Activated CD4-positive, alpha-beta memory T cell treated with anti-CD3 and anti-CD28 coated beads, Interleukin-2, amount 10 ng/mL, durations not matched to agents 7 days and 5 days (primary cell): ENCODE measurements at regions not wholly inside any gene's neighbourhood (a gene's known extent, or its start where the extent isn't known, plus 50 kb on each side); places are given as distances from the start of the nearest gene placed in this dataset.
"Not testable (repeated sequence)": the region's sequence is repeated elsewhere in the genome, so short reads cannot be mapped to it uniquely, and the experiment has no call there.

Experiments
- CTCF ChIA-PET: fragments of 350-600 bp; sonication (Branson Sonifier 250); formaldehyde crosslinking; loops from one replicate; lab custom pipeline; 2021; ENCODE audit warnings: antibody characterized with exemption, inconsistent platforms; lab: Charles Lee
- POLR2A ChIA-PET: fragments of 350-600 bp; sonication (Branson Sonifier 250); formaldehyde crosslinking; loops from one replicate; lab custom pipeline; 2021; ENCODE audit warnings: antibody characterized with exemption; lab: Charles Lee
- DNase-seq: peaks from one replicate; pipeline ENCODE4 v3.0.0-alpha.2; 2020
- H3K27ac Mint-ChIP-seq: one replicate; pipeline ENCODE4 v1.8.0; 2021; ENCODE audit warnings: mild to moderate bottlenecking, mixed read lengths
- H3K27me3 Mint-ChIP-seq: one replicate; pipeline ENCODE4 v1.8.0; 2021; ENCODE audit warnings: mixed read lengths
- H3K36me3 Mint-ChIP-seq: one replicate; pipeline ENCODE4 v1.8.0; 2021; ENCODE audit warnings: low read depth, mixed read lengths
- H3K4me1 Mint-ChIP-seq: one replicate; pipeline ENCODE4 v1.8.0; 2021; ENCODE audit warnings: mixed read lengths
- H3K4me3 Mint-ChIP-seq: one replicate; pipeline ENCODE4 v1.8.0; 2021; ENCODE audit warnings: mild to moderate bottlenecking, mixed read lengths
- H3K9me3 Mint-ChIP-seq: one replicate; pipeline ENCODE4 v1.8.0; 2021; ENCODE audit warnings: mixed read lengths

GRCh38 chr4:125262502-125262901 is 52.3 kb upstream of the FAT4 start:
- no peak for DNase-seq
- H3K4me1 Mint-ChIP-seq = no peaks in the 10 kb centered on the region
- CTCF ChIA-PET = no interaction called here

GRCh38 chr4:125262079-125262478 is 52.7 kb upstream of the FAT4 start:
- H3K4me3 Mint-ChIP-seq = no peak overlapping the region

More at GRCh38 chr4:125262502-125262901, 52.3 kb upstream of the FAT4 start:
- no peaks in the 10 kb centered on the region for H3K36me3 Mint-ChIP-seq
- no peaks in the 10 kb centered on the region for H3K27me3 Mint-ChIP-seq
- no peak overlapping the region for H3K27ac Mint-ChIP-seq
- no peak overlapping the region for H3K4me3 Mint-ChIP-seq
- POLR2A ChIA-PET = no interaction called here
- H3K9me3 Mint-ChIP-seq = no peaks in the 10 kb centered on the region

GRCh38 chr4:125254106-125254505 is 60.6 kb upstream of the FAT4 start:
- Mint-ChIP-seq H3K9me3 (no peaks in the 10 kb centered on the region), H3K27ac (no peak overlapping the region), H3K4me1 (no peaks in the 10 kb centered on the region), H3K36me3 (no peaks in the 10 kb centered on the region), H3K4me3 (no peak overlapping the region), H3K27me3 (no peaks in the 10 kb centered on the region)
- no peak for DNase-seq
- ChIA-PET CTCF (interaction anchor here (1.6 kb wide), 1 partner anchor 30 kb away, joined by 4 read pairs; no protein-coding TSS in a partner anchor), POLR2A (no interaction called here)

More at GRCh38 chr4:125262079-125262478, 52.7 kb upstream of the FAT4 start:
- H3K4me1 Mint-ChIP-seq = no peaks in the 10 kb centered on the region
- H3K9me3 Mint-ChIP-seq = no peaks in the 10 kb centered on the region
- no peaks in the 10 kb centered on the region for H3K36me3 Mint-ChIP-seq
- no peak overlapping the region for H3K27ac Mint-ChIP-seq
- no peaks in the 10 kb centered on the region for H3K27me3 Mint-ChIP-seq
- POLR2A ChIA-PET = no interaction called here
- CTCF ChIA-PET = no interaction called here
- DNase-seq = no peak

DNA sequence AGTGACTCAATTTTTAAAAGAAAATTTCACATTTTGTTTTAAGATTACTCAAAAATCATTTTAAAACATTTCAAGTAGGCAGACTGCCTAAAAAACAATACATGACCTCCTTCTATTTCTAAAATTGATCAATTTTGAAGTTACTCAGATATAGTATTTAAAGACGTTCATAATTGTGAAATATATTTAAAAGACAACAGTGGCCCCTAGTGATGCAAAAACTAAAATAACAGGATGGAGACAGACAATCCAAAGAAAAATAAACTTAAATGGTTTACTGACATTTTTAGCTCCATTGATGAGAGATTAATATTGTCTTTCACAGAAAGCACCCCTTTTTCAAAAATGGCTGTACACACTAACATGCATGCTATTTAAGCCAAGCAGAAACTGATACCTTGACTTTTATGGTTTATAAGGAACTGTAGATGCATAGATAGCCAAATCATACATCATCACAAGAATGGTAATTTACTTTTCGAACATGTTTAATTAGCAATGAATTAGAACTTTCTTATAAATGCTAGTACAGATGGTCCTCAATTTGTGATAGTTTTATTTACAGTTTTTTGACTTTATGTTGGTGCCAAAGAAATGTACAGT is 69.8 kb upstream of the FAT4 start:
- Mint-ChIP-seq H3K4me3 (no peak overlapping the region), H3K9me3 (no peaks in the 10 kb centered on the region), H3K27me3 (no peaks in the 10 kb centered on the region), H3K4me1 (no peaks in the 10 kb centered on the region), H3K36me3 (no peaks in the 10 kb centered on the region), H3K27ac (no peak overlapping the region)
- no peak for DNase-seq
- CTCF ChIA-PET = no interaction called here
- POLR2A ChIA-PET = no interaction called here

- ChIA-PET POLR2A (no interaction called here), CTCF (no interaction called here)
- no peak for DNase-seq
- Mint-ChIP-seq H3K36me3 (no peaks in the 10 kb centered on the region), H3K27ac (no peak overlapping the region), H3K4me3 (no peak overlapping the region), H3K9me3 (no peaks in the 10 kb centered on the region), H3K4me1 (no peaks in the 10 kb centered on the region), H3K27me3 (no peaks in the 10 kb centered on the region)
Measured at GRCh38 chr4:125243789-125244397, 70.9 kb upstream of the FAT4 start.

DNA sequence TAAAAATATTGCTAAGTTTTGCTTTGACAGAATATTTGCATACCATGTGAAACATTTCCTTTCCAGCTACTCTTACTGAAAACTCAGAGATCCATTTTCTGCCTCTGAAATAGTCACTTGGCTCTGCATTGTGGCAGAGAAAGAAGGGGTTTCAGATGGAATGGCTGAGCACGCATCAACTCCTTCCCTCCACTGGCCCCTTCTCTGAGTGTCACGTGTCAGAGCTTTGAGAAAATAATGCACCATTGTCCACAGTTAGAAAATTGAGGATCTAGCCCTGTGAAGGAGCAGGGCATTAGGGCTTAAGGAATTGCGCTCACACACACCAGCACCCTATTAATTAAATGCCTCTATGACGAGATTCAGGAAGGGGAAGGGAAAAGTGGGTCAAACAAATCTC is 78.8 kb upstream of the FAT4 start:
- H3K27me3 Mint-ChIP-seq = no peaks in the 10 kb centered on the region

DNA sequence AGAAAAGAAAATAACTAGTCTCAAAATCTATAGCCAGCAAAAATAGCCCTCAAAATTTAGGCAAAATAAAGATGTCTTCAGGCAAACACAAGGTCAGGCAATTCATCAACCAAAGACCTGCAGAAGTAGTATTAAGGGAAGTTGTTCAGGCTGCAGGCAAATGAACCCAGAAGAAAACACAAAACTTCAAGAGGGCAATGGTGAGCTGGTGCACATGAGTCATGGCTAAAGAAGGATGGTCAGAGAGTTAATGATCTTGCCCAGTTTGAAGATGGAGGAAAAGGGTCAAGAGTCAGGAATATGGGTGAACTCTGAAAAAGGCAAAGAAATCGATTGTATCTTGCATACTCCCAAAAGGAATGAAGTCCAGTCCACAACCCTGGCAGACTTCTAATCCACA is 83.1 kb upstream of the FAT4 start:
- Mint-ChIP-seq H3K36me3 (no peaks in the 10 kb centered on the region), H3K9me3 (peaks cover 4% of the 10 kb centered on the region), H3K27me3 (no peaks in the 10 kb centered on the region), H3K4me1 (no peaks in the 10 kb centered on the region), H3K27ac (no peak overlapping the region), H3K4me3 (no peak overlapping the region)
- ChIA-PET CTCF (no interaction called here), POLR2A (no interaction called here)
- DNase-seq = no peak

More for the DNA sequence above, 78.8 kb upstream of the FAT4 start:
- Mint-ChIP-seq H3K4me3 (no peak overlapping the region), H3K9me3 (no peaks in the 10 kb centered on the region), H3K36me3 (no peaks in the 10 kb centered on the region), H3K4me1 (no peaks in the 10 kb centered on the region), H3K27ac (no peak overlapping the region)
- DNase-seq = no peak
- CTCF ChIA-PET = no interaction called here
- POLR2A ChIA-PET = no interaction called here

DNA sequence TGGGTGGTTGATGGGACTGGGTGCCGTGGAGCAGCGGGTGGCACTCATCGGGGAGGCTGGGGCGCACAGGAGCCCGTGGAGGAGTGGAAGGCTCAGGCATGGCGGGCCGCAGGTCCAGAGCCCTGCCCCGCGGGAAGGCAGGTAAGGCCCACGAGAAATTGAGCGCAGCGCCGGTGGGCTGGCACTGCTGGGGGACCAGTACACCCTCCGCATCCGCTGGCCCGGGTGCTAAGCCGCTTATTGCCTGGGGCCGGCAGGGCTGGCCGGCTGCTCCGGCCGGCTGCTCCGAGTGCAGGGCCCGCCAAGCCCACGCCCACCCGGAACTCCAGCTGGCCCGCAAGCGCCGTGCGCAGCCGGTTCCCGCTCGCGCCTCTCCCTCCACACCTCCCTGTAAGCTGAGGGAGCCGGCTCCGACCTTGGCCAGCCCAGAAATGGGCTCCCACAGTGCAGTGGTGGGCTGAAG is 85.1 kb upstream of the FAT4 start:
- Mint-ChIP-seq H3K4me3 (no peak overlapping the region), H3K27me3 (no peaks in the 10 kb centered on the region), H3K27ac (no peak overlapping the region), H3K4me1 (no peaks in the 10 kb centered on the region), H3K36me3 (no peaks in the 10 kb centered on the region), H3K9me3 (peaks cover 4% of the 10 kb centered on the region)
- POLR2A ChIA-PET = no interaction called here
- CTCF ChIA-PET = no interaction called here
- DNase-seq = no peak

DNA sequence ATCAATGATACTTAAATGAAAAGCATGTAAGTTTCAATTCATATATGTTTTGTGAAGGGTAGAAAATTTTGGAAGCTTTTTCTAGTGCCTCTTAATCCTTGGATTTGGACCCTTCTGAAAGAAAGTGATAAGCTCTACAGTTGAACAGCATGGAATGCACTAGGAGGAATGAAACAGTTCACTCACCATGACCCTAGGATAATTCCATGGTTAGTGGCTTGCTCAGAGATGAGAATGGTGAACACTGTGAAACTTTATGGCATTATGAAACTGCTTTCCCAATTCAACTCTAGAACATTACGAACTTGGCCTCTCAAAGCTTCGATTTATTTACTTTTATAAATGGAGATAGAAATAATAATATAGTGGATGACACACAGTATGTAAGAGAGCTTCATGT is 88.9 kb upstream of the FAT4 start:
- H3K27me3 Mint-ChIP-seq = no peaks in the 10 kb centered on the region

DNA sequence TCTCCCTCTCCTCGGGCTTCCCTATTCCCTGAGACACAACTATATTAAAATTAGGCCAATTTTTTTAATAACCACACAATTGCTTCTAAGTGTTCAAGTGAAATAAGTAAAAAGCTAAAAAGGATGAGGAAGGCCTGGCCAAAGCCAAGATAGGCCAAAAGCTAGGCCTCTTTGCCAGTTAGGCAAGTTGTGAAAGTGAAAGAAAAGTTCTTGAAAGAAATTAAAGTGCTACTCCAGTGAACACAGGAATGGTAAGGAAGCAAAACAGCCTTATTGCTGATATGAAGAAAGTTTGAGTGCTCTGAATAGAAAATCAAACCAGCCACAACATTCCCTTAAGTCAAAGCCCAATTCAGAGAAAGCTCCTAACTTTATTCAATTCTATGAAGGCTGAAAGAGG is 114.2 kb upstream of the FAT4 start:
- ChIA-PET CTCF (no interaction called here), POLR2A (no interaction called here)
- DNase-seq = no peak
- Mint-ChIP-seq H3K27ac (no peak overlapping the region), H3K36me3 (no peaks in the 10 kb centered on the region), H3K9me3 (peaks cover 2% of the 10 kb centered on the region), H3K27me3 (no peaks in the 10 kb centered on the region), H3K4me1 (no peaks in the 10 kb centered on the region), H3K4me3 (no peak overlapping the region)

More for the DNA sequence above, 88.9 kb upstream of the FAT4 start:
- Mint-ChIP-seq H3K27ac (no peak overlapping the region), H3K4me3 (no peak overlapping the region), H3K9me3 (peaks cover 4% of the 10 kb centered on the region), H3K4me1 (no peaks in the 10 kb centered on the region), H3K36me3 (no peaks in the 10 kb centered on the region)
- ChIA-PET POLR2A (no interaction called here), CTCF (no interaction called here)
- no peak for DNase-seq

DNA sequence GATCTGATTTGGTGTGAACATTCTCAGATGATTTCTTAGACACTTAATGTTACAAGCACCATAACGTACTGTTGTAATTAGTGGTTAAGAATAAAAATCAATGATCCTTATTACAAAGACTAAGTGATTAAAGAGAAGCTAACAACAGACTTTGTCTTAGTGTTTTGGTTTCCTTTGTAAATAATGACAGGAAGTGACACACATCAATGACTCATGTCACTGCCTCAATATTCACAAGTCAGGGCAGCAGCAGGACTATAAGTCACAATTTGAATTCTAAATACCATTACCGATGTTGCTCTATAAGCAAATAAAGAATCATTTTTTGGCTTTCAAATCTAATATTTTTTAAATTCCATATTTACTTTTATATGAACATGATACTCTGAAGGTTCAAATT is 115.8 kb upstream of the FAT4 start:
- H3K27ac Mint-ChIP-seq = no peak overlapping the region
- DNase-seq = no peak
- H3K9me3 Mint-ChIP-seq = peaks cover 2% of the 10 kb centered on the region
- no peaks in the 10 kb centered on the region for H3K4me1 Mint-ChIP-seq
- no peak overlapping the region for H3K4me3 Mint-ChIP-seq
- ChIA-PET CTCF (no interaction called here), POLR2A (no interaction called here)
- no peaks in the 10 kb centered on the region for H3K27me3 Mint-ChIP-seq
- H3K36me3 Mint-ChIP-seq = no peaks in the 10 kb centered on the region

GRCh38 chr4:125191874-125192459 is 122.8 kb upstream of the FAT4 start:
- H3K9me3 Mint-ChIP-seq, H3K4me1 Mint-ChIP-seq, H3K4me3 Mint-ChIP-seq, H3K27ac Mint-ChIP-seq, CTCF ChIA-PET, DNase-seq, H3K36me3 Mint-ChIP-seq, H3K27me3 Mint-ChIP-seq, POLR2A ChIA-PET: not testable (repeated sequence)

DNA sequence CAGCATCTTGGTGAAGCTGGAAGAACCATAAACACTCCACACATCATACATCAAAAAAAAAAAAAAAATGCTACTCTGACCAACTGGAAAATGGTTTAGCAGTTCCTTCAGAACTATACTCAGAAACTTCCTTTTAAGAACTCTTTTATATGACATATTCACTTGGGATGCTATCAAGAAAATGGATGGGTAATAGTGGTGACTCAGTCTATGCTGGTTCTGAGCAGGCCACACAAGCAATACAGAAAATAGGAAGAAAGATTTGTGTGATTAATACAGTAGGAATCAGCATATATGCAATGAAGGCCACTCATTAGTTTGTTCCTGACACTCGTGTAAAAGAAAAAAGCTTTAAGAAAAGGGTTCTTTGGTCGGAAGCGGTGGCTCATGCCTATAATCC is 123.5 kb upstream of the FAT4 start:
- ChIA-PET POLR2A (no interaction called here), CTCF (no interaction called here)
- Mint-ChIP-seq H3K36me3 (no peaks in the 10 kb centered on the region), H3K9me3 (peaks cover 4% of the 10 kb centered on the region), H3K4me1 (no peaks in the 10 kb centered on the region), H3K27ac (no peak overlapping the region), H3K27me3 (no peaks in the 10 kb centered on the region), H3K4me3 (no peak overlapping the region)
- no peak for DNase-seq
